Fibroblast of lung (primary cell): ENCODE measurements at regions not wholly inside any gene's neighbourhood (a gene's known extent, or its start where the extent isn't known, plus 50 kb on each side); places are given as distances from the start of the nearest gene placed in this dataset.
"Not testable (repeated sequence)": the region's sequence is repeated elsewhere in the genome, so short reads cannot be mapped to it uniquely, and the experiment has no call there.

ENCODE experiments used
- EZH2 ChIP-seq: IDR thresholded peaks from 2 replicates; pipeline ENCODE4 v1.5.1; 2012; ENCODE audit warnings: low read length, control low read depth, mild to moderate bottlenecking; ENCODE audit errors: missing control alignments
- TF ChIP-seq, protein P1 (sequence below), 2 donors: IDR thresholded peaks in 1 of 2; conservative IDR thresholded peaks in 1 of 2; 1 replicate in 1 of 2; 2 replicates in 1 of 2; pipeline ENCODE4 v1.5.1; 2011 to 2012; ENCODE audit warnings: low read length in 2 of 2, control low read depth in 1 of 2, inconsistent platforms in 1 of 2, low read depth in 1 of 2, mild to moderate bottlenecking in 1 of 2

DNA sequence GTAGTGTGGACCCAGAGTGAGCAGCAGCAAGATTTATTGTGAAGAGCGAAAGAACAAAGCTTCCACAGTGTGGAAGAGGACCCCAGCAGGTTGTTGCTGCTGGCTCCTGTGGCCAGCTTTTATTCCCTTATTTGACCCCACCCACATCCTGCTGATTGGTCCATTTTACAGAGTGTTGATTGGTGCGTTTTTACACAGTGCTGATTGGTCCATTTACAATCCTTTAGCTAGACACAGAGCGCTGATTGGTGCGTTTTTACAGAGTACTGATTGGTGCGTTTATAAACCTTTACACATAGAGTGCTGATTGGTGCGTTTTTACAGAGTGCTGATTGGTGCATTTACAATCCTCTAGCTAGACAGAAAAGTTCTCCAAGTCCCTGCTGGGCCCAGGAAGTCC lies 109.5 kb upstream of the CHD6 start:
- TF ChIP-seq, protein P1, sequence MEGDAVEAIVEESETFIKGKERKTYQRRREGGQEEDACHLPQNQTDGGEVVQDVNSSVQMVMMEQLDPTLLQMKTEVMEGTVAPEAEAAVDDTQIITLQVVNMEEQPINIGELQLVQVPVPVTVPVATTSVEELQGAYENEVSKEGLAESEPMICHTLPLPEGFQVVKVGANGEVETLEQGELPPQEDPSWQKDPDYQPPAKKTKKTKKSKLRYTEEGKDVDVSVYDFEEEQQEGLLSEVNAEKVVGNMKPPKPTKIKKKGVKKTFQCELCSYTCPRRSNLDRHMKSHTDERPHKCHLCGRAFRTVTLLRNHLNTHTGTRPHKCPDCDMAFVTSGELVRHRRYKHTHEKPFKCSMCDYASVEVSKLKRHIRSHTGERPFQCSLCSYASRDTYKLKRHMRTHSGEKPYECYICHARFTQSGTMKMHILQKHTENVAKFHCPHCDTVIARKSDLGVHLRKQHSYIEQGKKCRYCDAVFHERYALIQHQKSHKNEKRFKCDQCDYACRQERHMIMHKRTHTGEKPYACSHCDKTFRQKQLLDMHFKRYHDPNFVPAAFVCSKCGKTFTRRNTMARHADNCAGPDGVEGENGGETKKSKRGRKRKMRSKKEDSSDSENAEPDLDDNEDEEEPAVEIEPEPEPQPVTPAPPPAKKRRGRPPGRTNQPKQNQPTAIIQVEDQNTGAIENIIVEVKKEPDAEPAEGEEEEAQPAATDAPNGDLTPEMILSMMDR (conservative IDR thresholded peaks at IDR 0.05 in 1 of 2, IDR thresholded peaks at IDR 0.05 in 1 of 2; ENCODE audit: low read depth in 1 of 2, low read length in 2 of 2), result not testable (repeated sequence)
- not testable (repeated sequence) for TF ChIP-seq EZH2
